HCT116 (cell line): ENCODE measurements at regions not wholly inside any gene's neighbourhood (a gene's known extent, or its start where the extent isn't known, plus 50 kb on each side); places are given as distances from the start of the nearest gene placed in this dataset.

ENCODE experiments used
- ATAC-seq: fragments of 200-7000 bp; cut with Tn5 transposase; 2 replicates; pipeline ENCODE4 v1.9.1; 2020; ENCODE audit warnings: mild to moderate bottlenecking, moderate library complexity
- BruUV-seq: library from RNA; stranded (reverse); fragments of 400-500 nt; replicated peaks from 2 replicates; lab custom pipeline; 2021; lab: Mats Ljungman, UMichigan
- CTCF ChIA-PET: fragments of 300-600 bp; sonication (Branson Sonifier 250); formaldehyde crosslinking; loops from one replicate; lab custom pipeline; 2021; ENCODE audit warnings: antibody characterized with exemption; lab: Charles Lee
- POLR2A ChIA-PET: fragments of 300-600, 350-600 bp; sonication (Branson Sonifier 250); formaldehyde crosslinking; loops from one replicate; lab custom pipeline; 2021; ENCODE audit warnings: antibody characterized with exemption; lab: Charles Lee
- RAD21 ChIA-PET, 2 experiments: fragments of 300-600 bp; sonication (Branson Sonifier 250); formaldehyde crosslinking; loops; one replicate each; lab custom pipeline; 2023; ENCODE audit warnings: low total read pairs in 2 of 2; ENCODE audit not compliant: uncharacterized antibody in 2 of 2, unreplicated experiment in 2 of 2, low non-redundant PET in 1 of 2; lab: Charles Lee
- DNase-seq: peaks from one replicate; pipeline ENCODE4 v3.0.0-alpha.2; 2010; ENCODE audit warnings: low read depth, low spot score
- H2AFZ ChIP-seq: fragments of 200-600 bp; shearing (Covaris generic), sonication (generic); 2 replicates; pipeline ENCODE4 v1.6.1; 2017; ENCODE audit warnings: low read depth, mixed run types, mixed read lengths, antibody characterized with exemption, low read length; ENCODE audit not compliant: poor library complexity, severe bottlenecking
- H3K27ac ChIP-seq: 2 replicates; pipeline ENCODE4 v1.5.1; 2012; ENCODE audit warnings: low read depth, low read length
- H3K27me3 ChIP-seq: fragments of 200-600 bp; sonication (generic); 2 replicates; pipeline ENCODE4 v1.6.1; 2016; ENCODE audit warnings: mixed run types, low read length, mixed read lengths; ENCODE audit not compliant: insufficient read depth
- H3K36me3 ChIP-seq, 2 experiments: fragments of 200-500 bp in 1 of 2; fragments of 200-600 bp in 1 of 2; sonication (Bioruptor generic) in 1 of 2; sonication (generic) in 1 of 2; 2 replicates each; pipeline versions ENCODE4 v1.5.1 to v1.6.1; 2014 to 2016; ENCODE audit warnings: low read length in 2 of 2, inconsistent platforms in 1 of 2, mixed read lengths in 1 of 2, mixed run types in 1 of 2; ENCODE audit not compliant: insufficient read depth in 2 of 2, control insufficient read depth in 1 of 2
- H3K4me1 ChIP-seq, 2 experiments: fragments of 200-600 bp in 1 of 2; sonication (generic) in 1 of 2; 2 replicates each; pipeline versions ENCODE4 v1.5.1 to v1.6.1; 2012 to 2017; ENCODE audit warnings: low read length in 2 of 2, inconsistent platforms in 1 of 2, mild to moderate bottlenecking in 1 of 2, mixed read lengths in 1 of 2, mixed run types in 1 of 2, moderate library complexity in 1 of 2; ENCODE audit not compliant: insufficient read depth in 2 of 2, control insufficient read depth in 1 of 2
- H3K4me2 ChIP-seq: fragments of 200-600 bp; sonication (generic); 2 replicates; pipeline ENCODE4 v1.6.1; 2017; ENCODE audit warnings: mixed run types, low read length, mixed read lengths
- H3K4me3 ChIP-seq, 2 experiments: fragments of 200-600 bp in 1 of 2; sonication (generic) in 1 of 2; replicated peaks in 1 of 2; 2 replicates each; pipeline ENCODE4 v1.5.1; 2011 to 2016; ENCODE audit warnings: low read length in 2 of 2, control low read depth in 1 of 2, low read depth in 1 of 2, mild to moderate bottlenecking in 1 of 2, mixed read lengths in 1 of 2, mixed run types in 1 of 2
- H3K79me2 ChIP-seq: fragments of 200-600 bp; sonication (generic); 2 replicates; pipeline ENCODE4 v1.6.1; 2017; ENCODE audit warnings: mild to moderate bottlenecking, mixed run types, low read length, moderate library complexity, mixed read lengths; ENCODE audit not compliant: insufficient read depth
- H3K9ac ChIP-seq: fragments of 200-600 bp; sonication (generic); 2 replicates; pipeline ENCODE4 v1.6.1; 2016; ENCODE audit warnings: low read length, mixed read lengths
- H3K9me2 ChIP-seq: fragments of 200-600 bp; sonication (generic), shearing (Covaris generic); 2 replicates; pipeline ENCODE4 v1.6.1; 2017; ENCODE audit warnings: mixed run types, mild to moderate bottlenecking, moderate library complexity; ENCODE audit not compliant: insufficient read depth
- H3K9me3 ChIP-seq, 2 experiments: fragments of 200-500 bp in 1 of 2; fragments of 200-600 bp in 1 of 2; sonication (Bioruptor generic) in 1 of 2; sonication (generic) in 1 of 2; 2 replicates each; pipeline ENCODE4 v1.6.1; 2014 to 2017; ENCODE audit warnings: low read length in 2 of 2, mixed read lengths in 2 of 2, inconsistent platforms in 1 of 2, low read depth in 1 of 2, mild to moderate bottlenecking in 1 of 2, mixed run types in 1 of 2, moderate library complexity in 1 of 2; ENCODE audit not compliant: control insufficient read depth in 1 of 2, insufficient read depth in 1 of 2
- H4K20me1 ChIP-seq: fragments of 200-600 bp; sonication (generic), shearing (Covaris generic); 2 replicates; pipeline ENCODE4 v1.6.1; 2017; ENCODE audit warnings: mixed run types, mild to moderate bottlenecking, moderate library complexity; ENCODE audit not compliant: insufficient read depth
- ATF3 ChIP-seq: IDR thresholded peaks from 2 replicates; pipeline ENCODE4 v1.6.1; 2012
- CBX3 ChIP-seq: IDR thresholded peaks from 2 replicates; pipeline ENCODE4 v1.6.1; 2012; ENCODE audit warnings: low read depth
- CEBPB ChIP-seq: IDR thresholded peaks from 2 replicates; pipeline ENCODE4 v1.6.1; 2012; ENCODE audit warnings: low read depth
- CTCF ChIP-seq, 3 experiments: fragments of 200-600 bp in 1 of 3; sonication (generic) in 1 of 3; IDR thresholded peaks in 2 of 3; conservative IDR thresholded peaks in 1 of 3; 2 replicates each; pipeline ENCODE4 v1.5.1; 2012 to 2017; ENCODE audit warnings: low read depth in 2 of 3, low read length in 2 of 3, antibody characterized with exemption in 1 of 3, borderline replicate concordance in 1 of 3, control low read depth in 1 of 3, mild to moderate bottlenecking in 1 of 3, mixed read lengths in 1 of 3, mixed run types in 1 of 3, moderate library complexity in 1 of 3; ENCODE audit not compliant: insufficient read depth in 1 of 3
- EGR1 ChIP-seq: IDR thresholded peaks from 2 replicates; pipeline ENCODE4 v1.6.1; 2012; ENCODE audit warnings: low read depth
- ELF1 ChIP-seq: IDR thresholded peaks from 2 replicates; pipeline ENCODE4 v1.6.1; 2012; ENCODE audit warnings: low read depth, borderline replicate concordance
- FOSL1 ChIP-seq: IDR thresholded peaks from 2 replicates; pipeline ENCODE4 v1.6.1; 2012; ENCODE audit warnings: low read depth
- MAX ChIP-seq: IDR thresholded peaks from 2 replicates; pipeline ENCODE4 v1.6.1; 2012
- POLR2A ChIP-seq: IDR thresholded peaks from 2 replicates; pipeline ENCODE4 v1.7.0; 2011; ENCODE audit warnings: borderline replicate concordance; ENCODE audit not compliant: insufficient read depth, insufficient read length; ENCODE audit errors: extremely low read depth
- RAD21 ChIP-seq: IDR thresholded peaks from 2 replicates; pipeline ENCODE4 v1.6.1; 2012; ENCODE audit warnings: low read depth, mild to moderate bottlenecking
- REST ChIP-seq: IDR thresholded peaks from 2 replicates; pipeline ENCODE4 v1.6.1; 2012; ENCODE audit warnings: low read depth
- SP1 ChIP-seq: IDR thresholded peaks from 2 replicates; pipeline ENCODE4 v1.6.1; 2012; ENCODE audit warnings: low read depth
- SRF ChIP-seq: IDR thresholded peaks from 2 replicates; pipeline ENCODE4 v1.6.1; 2012; ENCODE audit warnings: low read depth
- TCF7L2 ChIP-seq: IDR thresholded peaks from 2 replicates; pipeline ENCODE4 v1.7.0; 2011; ENCODE audit warnings: borderline replicate concordance, inconsistent platforms; ENCODE audit not compliant: insufficient read depth, insufficient read length; ENCODE audit errors: extremely low read depth
- YY1 ChIP-seq: IDR thresholded peaks from 2 replicates; pipeline ENCODE4 v1.6.1; 2011; ENCODE audit warnings: low read length, low read depth, moderate library complexity, mild to moderate bottlenecking; ENCODE audit not compliant: insufficient replicate concordance; ENCODE audit errors: extremely low read depth
- ZBTB33 ChIP-seq: IDR thresholded peaks from 2 replicates; pipeline ENCODE4 v1.6.1; 2011; ENCODE audit warnings: mild to moderate bottlenecking, low read length, moderate library complexity; ENCODE audit not compliant: insufficient replicate concordance; ENCODE audit errors: extremely low read depth
- ZFX ChIP-seq: fragments of 450-650 bp; IDR thresholded peaks from 2 replicates; pipeline ENCODE4 v1.6.1; 2017
- ZNF274 ChIP-seq: fragments of 200-500 bp; sonication (Bioruptor generic); IDR thresholded peaks from 2 replicates; pipeline ENCODE4 v1.6.1; 2014; ENCODE audit warnings: mild to moderate bottlenecking, low read depth, low read length, inconsistent platforms
- intact Hi-C: fragments of 100-400 bp; cut with micrococcal nuclease; formaldehyde crosslinking; loops from 2 replicates; pipeline ENCODE4 v1.10.0; 2022

- intact Hi-C loops, result no loop called here
- Histone ChIP-seq H3K36me3 (no peaks in the 10 kb centered on the region), H2AFZ (no peak overlapping the region), H3K4me3 (no peak overlapping the region), H3K4me1 (no peaks in the 10 kb centered on the region), H3K27ac (no peak overlapping the region), H4K20me1 (no peaks in the 10 kb centered on the region), H3K9me2 (no peaks in the 10 kb centered on the region), H3K4me2 (no peak overlapping the region), H3K27me3 (no peaks in the 10 kb centered on the region), H3K9ac (no peak overlapping the region), H3K9me3 (no peaks in the 10 kb centered on the region), H3K79me2 (no peaks in the 10 kb centered on the region)
- no peak for DNase-seq
- no peak for TF ChIP-seq ZFX
- no peak for TF ChIP-seq CEBPB
- no peak for TF ChIP-seq FOSL1
- TF ChIP-seq REST, result no peak
- TF ChIP-seq CTCF (IDR thresholded peaks at IDR 0.05 in 2 of 3, conservative IDR thresholded peaks at IDR 0.05 in 1 of 3; ENCODE audit: borderline replicate concordance in 1 of 3, insufficient read depth in 1 of 3, low read depth in 2 of 3, low read length in 2 of 3), result no peak
- no peak for TF ChIP-seq RAD21
- TF ChIP-seq ELF1, result no peak
- TF ChIP-seq CBX3, result no peak
- TF ChIP-seq ZBTB33, result no peak
- TF ChIP-seq EGR1, result no peak
- TF ChIP-seq SRF, result no peak
- no peak for TF ChIP-seq TCF7L2
- TF ChIP-seq ATF3, result no peak
- no peak for TF ChIP-seq YY1
- no peak for TF ChIP-seq SP1
- TF ChIP-seq ZNF274, result no peak
- no peak for TF ChIP-seq POLR2A
- TF ChIP-seq MAX, result no peak
- ChIA-PET RAD21 (no interaction called here), CTCF (no interaction called here), POLR2A (no interaction called here)
- no TSS peak for BruUV-seq
- no peak for ATAC-seq
These were observed 309.8 kb downstream of the CCER1 start for GRCh38 chr12:90645181-90645580.
